ENCODE measurements at regions not wholly inside any gene's neighbourhood (a gene's known extent, or its start where the extent isn't known, plus 50 kb on each side); places are given as distances from the start of the nearest gene placed in this dataset.

DNA sequence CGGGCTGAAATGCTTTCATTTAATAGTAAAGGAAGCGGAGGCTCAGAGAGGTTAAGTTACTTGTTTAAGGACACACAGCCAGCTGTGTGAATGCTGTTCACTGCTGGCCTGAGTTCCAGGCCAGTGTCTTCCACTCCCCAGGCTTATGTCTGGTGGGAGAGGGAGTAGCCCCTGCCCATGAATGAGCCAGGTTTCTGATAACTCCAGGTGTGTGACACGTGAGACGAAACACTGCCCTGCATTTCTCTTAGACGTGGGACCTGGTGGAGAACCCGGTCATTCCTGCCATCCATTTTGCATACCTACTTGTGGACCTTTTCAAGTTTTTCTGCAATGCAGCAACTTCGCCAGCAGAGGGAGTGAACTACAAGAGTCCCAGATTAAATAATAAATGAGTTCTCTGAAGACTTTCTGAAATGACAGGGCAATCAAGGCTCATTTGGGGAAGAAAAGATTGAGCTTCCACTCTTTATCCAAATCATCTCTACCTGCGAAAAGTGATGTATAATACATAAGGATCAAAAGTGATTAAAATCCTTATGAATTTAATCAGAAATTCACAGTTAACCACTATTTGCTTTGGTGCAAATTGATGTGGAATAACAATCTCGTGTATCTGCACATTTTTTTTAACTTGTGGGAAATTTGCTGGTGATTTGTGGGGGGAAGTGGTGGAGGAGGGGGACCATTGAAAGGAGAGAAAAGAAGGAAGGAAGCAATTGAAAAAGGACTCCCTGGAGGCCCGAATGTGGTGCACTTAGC, 79.4 kb upstream of the ASB18 start:
- Histone ChIP-seq H3K27me3 (no peaks in the 10 kb centered on the region), H3K27ac (no peak overlapping the region), H3K36me3 (no peaks in the 10 kb centered on the region), H3K4me1 (no peaks in the 10 kb centered on the region), H3K9me3 (no peaks in the 10 kb centered on the region), H3K4me3 (no peak overlapping the region)
- DNase-seq (ENCODE audit: low spot score) = peak; percentile 80
- TF ChIP-seq CTCF (IDR thresholded peaks at IDR 0.05) = peak; percentile 80 to 87

DNA sequence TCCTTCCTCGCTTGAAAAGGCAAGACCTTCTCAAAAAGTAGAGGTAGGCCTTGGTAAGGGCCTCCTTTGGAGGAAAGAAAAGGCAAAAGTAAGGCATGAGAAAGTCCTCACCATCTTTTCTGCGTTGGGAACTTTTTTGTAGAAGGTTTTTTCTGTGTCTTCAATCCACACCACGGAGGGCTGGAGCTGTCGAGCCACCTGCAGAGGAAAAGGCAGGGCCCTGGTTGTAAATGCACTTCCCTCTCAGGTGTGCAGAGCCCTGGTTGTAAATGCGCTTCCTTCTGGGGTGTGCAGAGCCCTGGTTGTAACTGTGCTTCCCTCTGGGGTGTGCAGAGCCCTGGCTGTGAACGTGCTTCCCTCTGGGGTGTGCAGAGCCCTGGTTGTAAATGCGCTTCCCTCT, 80.2 kb upstream of the ASB18 start:
- no peak for TF ChIP-seq CTCF (IDR thresholded peaks at IDR 0.05)
- H3K27me3 ChIP-seq = no peaks in the 10 kb centered on the region

GRCh38 chr2:236345081-236345714, 81.0 kb upstream of the ASB18 start:
- TF ChIP-seq CTCF (IDR thresholded peaks at IDR 0.05) = no peak
- DNase-seq (ENCODE audit: low spot score) = peak; percentile 23
- Histone ChIP-seq H3K9me3 (no peaks in the 10 kb centered on the region), H3K36me3 (no peaks in the 10 kb centered on the region), H3K27me3 (no peaks in the 10 kb centered on the region), H3K27ac (no peak overlapping the region), H3K4me1 (no peaks in the 10 kb centered on the region), H3K4me3 (no peak overlapping the region)

More for the DNA sequence above, 80.2 kb upstream of the ASB18 start:
- Histone ChIP-seq H3K27ac (no peak overlapping the region), H3K9me3 (no peaks in the 10 kb centered on the region), H3K4me1 (no peaks in the 10 kb centered on the region), H3K4me3 (no peak overlapping the region), H3K36me3 (no peaks in the 10 kb centered on the region)
- no peak for DNase-seq (ENCODE audit: low spot score)

- H3K4me3 ChIP-seq = no peak overlapping the region
- no peak for TF ChIP-seq CTCF (IDR thresholded peaks at IDR 0.05)
- H3K27me3 ChIP-seq = no peaks in the 10 kb centered on the region
- no peaks in the 10 kb centered on the region for H3K9me3 ChIP-seq
- peak; percentile 30 for DNase-seq (ENCODE audit: low spot score)
- H3K27ac ChIP-seq = no peak overlapping the region
- no peaks in the 10 kb centered on the region for H3K36me3 ChIP-seq
- no peaks in the 10 kb centered on the region for H3K4me1 ChIP-seq
Observed at GRCh38 chr2:236346366-236346765, 82.2 kb upstream of the ASB18 start.

DNA sequence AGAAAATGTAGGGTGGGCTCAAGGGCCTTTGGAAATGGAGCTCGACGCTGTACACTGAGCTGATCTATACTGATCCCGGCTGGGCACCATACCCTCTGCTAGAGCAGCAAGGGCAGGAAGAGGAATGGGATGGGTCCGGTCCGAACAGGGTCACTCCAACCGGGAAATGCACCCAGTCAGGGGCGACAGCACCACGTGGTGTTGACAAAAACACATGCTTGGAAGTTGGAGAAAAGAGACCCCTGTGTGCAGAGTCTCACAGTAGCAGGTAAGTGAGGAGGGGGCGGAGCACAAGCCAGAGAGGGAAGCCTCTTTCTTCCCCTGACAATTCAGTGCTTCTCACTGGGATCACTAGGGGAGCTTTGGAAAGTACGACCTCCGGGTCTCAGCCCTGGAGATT, 84.1 kb upstream of the ASB18 start:
- TF ChIP-seq CTCF (IDR thresholded peaks at IDR 0.05) = no peak
- Histone ChIP-seq H3K4me3 (no peak overlapping the region), H3K4me1 (no peaks in the 10 kb centered on the region), H3K36me3 (no peaks in the 10 kb centered on the region), H3K27ac (no peak overlapping the region), H3K27me3 (no peaks in the 10 kb centered on the region), H3K9me3 (no peaks in the 10 kb centered on the region)
- peak; percentile 28 for DNase-seq (ENCODE audit: low spot score)

Data from right atrium auricular region (tissue), 2 donors.